NCI-H2196 treated with DMSO at 0.1 percent for 48 hours (cell line): ENCODE measurements at regions not wholly inside any gene's neighbourhood (a gene's known extent, or its start where the extent isn't known, plus 50 kb on each side); places are given as distances from the start of the nearest gene placed in this dataset.

Experiments used
- DNase-seq: peaks from one replicate; lab custom pipeline; 2025; ENCODE audit not compliant: unreplicated experiment; lab: John Stamatoyannopoulos, UW

DNA sequence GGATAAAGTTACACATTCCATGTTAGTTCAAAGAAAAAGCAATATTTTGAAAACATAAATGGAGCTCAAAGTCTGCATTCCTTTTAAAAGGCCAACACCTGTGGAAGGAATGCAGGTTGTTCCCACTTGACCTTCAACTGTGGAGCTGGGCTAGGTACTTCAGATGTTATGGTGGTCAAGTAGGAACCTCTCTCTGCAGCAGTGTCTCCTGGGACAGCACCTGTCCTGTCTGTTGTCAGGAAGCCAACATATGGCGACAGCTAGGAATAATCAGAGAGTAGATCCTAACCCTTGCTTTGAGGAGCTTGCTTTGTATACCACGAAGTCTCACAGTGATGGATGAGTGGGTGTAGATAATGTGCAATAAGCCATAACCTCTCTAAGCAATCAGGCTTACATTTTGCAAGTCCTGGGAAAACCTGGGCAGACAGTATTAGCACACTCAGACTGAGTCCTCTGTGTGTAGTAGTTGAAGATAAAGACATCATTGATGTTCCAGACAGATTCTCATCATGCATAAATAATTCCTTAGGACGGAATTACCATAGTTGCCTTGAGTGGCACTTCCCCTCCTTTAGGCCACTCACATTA lies 347.5 kb downstream of the PRL start:
- DNase-seq, result no peak

DNA sequence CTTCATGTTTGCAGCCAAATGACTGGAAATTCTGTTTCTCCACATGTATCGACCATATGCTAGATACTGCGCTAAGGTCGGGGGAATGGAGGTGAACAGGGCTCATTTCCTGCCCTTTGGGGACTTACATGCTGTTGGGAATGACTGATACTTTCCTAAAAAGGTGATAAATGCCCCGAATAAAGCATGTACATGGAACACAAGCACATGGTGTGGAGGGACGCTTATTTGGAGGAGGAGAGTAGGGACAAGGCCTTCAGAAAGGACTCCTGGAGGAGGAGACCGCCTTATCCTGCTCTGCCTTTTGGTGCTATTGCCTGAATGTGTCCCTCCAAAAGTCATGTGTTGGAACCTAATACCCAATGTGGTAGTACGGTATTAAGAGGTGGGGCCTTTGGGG lies 344.5 kb downstream of the PRL start:
- DNase-seq, result no peak

DNA sequence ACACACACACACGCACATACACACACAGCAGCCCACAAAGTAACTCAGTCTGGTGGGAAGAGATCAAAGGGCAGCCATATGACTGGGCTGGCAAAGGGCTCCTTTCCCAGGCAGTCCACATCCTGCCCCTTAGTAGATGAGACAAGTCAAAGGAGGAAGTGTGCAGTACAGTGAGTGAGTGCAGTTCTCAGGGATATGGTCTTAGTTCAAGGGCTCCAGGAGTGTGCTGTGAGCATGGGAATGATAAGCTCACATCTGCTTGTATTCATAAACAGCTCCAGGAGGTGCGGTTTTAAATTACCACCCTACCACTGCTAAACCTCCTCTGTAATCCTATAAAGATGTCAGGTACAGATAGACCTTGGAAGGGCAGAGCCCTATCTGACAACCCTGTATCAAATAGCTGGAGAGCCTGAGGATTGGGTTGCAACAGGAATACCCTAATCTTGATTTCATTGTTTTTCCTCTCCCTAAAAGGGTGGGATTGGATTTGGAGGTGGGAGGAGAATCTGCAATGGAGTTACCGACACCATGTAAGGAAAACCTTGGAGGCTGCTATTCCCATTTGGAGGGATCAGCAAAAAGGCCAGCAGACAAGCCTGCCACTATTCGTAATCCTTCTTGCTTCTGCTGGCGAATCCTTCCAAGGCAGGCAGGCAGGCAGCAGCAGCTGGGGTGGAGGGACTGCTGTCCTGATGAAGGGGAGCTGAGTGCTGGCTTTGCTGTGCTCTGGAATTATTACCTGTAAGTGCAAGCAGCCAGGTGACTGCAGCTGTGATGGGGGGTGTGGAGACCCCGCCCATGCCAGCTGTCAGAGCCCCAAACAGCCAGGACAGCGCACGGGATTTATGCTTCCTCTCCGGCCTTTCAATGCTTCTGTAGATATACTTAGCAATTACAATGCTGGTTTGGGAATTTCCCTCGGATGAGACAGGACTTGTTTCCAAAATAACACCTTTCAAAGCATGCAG lies 342.7 kb downstream of the PRL start:
- DNase-seq, result no peak

DNA sequence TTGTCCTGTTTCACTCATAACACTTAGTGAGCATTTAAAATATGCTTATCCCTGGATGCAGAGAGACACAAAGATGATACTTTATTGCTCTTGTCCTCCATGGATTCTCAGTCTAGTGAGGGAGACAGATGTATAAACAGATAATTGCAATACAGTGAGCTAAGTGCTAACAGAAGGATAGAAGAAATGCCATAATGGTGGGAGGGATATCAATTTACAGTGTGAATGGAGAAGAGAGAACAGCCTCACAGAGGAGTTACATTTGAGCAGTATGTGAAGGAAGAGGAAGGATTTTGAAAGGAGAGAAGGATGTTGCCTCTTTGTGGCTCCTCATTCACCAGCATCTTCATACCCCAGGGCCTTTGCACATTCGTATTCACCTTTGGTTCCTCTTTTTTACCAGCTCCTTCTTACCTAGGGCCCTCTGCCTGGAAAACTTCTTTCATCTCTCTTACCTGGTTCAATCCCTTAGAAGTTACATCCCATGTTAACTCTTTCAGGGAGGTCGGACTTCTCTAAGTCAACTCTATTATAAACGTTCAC lies 341.7 kb downstream of the PRL start:
- DNase-seq, result no peak

DNA sequence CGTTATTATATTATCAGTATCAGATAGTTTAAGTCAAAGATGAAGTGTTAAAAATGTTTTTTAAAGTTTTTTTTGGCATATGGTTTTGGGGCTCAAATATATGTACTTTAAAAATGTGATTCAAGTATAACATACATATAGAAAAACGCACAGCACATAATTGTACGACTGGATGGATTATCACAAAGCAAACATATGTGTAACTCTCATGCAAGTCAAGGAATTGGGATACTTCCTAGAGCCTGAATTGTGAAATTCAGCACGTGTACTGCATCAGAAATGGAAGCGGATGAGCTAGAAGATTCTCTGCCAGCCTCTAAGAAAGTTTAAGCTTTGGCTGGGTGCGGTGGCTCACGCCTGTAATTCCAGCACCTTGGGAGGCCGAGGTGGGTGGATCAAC lies 340.9 kb downstream of the PRL start:
- no peak for DNase-seq

DNA sequence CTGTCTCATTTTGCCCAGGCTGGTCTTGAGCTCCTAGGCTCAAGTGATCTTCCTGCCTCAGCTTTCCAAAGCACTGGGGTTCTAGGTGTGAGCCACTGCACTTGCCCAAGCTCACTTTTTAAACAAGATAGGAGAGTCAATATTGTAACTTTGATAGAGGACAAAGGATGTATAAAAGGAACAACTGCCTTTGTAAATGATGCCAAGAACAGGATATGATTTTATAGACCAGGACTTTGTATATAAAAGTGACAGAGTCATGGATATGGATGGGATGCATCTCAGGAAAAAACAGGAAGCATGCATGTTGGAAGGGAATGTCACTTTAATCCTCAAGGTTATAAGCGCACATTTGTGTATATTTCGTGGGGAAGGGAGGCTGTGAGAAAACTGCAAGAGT lies 338.4 kb downstream of the PRL start:
- DNase-seq, result no peak

DNA sequence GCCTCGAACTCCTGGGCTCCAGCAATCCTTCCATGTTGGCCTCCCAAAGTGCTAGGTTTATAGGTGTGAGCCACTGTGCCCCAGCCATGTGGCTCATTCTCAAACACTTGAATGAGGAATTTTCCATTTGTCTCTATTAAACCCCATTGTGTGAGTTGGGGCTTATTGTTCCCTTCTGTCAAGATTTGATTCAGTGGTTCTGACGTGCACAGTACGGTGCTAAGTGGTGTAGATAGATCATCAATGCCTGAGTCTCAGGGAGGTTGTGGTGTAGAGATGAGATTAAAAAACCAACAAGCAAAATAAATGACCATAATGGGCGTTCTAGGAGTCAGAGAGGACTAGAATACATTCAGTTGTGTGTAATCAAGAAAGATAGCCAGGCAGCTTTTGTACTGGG lies 335.6 kb downstream of the PRL start:
- DNase-seq, result no peak

DNA sequence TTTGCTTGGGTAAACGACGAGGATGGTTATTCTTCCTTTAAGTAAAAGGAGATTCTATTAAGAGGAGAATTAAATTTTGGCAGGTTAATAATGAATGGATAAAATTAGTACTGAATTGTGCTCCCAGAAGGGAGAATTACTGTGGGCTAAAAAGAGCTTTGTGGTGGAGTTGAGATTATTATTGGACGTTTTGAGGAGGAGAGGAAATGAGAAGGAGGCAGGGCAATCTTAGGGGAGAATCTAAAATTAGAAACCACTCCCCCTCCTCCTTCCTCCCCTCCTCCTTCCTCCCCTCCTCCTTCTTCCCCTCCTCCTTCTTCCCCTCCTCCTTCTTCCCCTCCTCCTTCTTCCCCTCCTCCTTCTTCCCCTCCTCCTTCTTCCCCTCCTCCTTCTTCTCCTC lies 331.8 kb downstream of the PRL start:
- no peak for DNase-seq

DNA sequence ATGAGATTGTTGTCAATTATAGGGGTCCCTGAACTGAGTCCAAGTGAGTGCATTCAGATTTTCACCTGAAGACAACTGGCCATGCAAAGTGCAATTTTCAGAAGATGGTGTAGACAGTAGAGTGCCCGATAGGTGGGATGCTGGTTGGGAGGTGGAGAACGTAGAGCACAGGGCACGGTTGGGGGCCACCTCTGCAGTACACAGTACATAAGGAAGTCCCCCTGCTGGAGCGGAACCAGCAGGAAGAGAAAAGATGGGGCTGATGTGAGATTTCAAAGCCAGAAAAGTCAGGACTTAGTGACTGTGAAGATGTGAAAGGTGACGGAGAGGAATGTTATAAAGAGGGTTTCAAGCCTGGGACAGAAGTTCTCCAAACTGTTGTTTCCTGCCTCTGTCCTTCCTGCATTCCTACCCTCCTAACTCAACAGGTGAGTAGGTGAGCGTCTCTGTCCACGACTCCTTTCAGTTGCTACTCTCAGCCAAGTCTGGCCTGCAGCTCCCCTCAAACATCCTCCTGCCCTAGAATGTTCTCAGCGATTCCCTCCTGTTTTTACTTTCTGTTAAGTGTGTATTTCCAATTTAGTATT lies 330.8 kb downstream of the PRL start:
- DNase-seq, result no peak

DNA sequence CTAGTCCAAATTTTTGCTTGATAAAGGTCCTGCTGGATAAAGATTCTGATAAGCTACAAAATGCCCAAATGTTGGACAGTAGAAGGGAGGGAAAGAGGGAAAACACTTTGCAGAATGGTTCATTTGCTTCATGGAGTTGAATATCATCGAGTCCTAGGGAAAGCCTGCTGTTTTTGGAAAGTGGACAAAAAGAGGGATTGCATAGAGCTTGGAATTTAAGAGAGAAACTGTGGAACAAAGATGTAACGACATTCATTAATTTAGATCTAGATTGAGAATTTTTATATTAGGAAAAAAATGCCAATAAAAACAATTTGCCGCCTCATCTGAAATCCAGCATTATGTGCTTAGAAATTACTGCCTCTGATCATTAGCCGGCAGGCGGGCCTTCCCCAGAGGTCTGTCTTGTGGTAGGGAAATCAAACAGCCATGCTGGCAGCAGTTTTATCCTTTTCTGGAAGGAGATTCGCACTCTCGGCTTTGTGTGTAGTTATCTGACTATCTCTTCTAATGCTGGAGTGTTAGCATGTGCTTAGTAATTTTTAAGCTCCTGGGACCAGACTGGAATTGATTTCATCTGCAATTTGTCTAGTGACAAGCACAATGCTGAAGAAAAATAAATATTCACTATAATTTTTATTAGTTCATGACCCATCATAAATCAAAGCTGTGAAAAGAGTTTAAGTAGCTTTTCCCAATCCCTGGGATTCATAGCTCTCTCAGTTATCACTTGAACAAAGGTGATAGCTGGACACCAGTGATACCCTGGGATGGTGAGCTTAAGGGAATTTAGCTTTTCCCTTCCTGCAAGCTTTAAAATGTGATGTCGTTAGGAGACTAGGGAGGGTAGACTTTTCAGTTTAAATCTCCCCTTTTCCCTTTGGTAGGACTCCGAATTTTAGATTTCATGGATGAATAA lies 329.5 kb downstream of the PRL start:
- no peak for DNase-seq

DNA sequence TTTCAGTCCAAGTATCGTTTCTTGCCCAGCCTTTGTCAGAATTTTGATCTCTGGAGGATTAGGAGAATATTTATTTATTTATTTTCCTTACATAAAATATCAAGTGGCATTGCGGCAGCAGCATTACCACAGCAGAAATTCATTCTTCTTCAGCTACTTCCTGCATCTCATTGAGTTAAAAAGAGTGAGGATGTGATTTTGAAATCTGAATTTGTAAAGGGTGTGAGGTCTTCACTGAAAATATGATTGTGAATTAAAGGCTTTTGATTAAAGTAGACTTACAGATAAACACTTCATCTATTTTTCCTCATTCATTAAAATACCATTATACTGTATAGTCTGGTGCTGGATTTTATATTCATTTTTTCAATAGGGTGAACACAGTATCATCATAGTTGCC lies 328.4 kb downstream of the PRL start:
- DNase-seq, result no peak

DNA sequence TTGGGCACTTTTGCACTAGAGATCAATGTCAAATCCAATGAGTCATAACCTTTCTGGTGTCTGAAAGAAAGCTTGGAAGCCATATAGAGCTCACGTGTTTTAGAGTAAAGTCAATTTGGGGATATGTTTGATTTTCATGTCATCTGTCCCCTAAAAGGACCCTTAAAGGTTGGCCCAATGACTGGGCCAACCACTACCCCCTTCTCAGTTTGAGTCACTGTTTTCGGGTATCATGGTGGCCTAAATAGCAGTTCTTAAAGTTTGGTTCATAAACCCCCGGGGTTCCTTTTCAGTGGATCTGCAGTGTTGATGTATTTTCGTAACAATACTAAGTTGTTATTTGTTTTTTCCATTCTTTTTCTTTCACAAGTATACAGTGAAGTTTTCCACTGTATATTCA lies 327.6 kb downstream of the PRL start:
- DNase-seq, result no peak

DNA sequence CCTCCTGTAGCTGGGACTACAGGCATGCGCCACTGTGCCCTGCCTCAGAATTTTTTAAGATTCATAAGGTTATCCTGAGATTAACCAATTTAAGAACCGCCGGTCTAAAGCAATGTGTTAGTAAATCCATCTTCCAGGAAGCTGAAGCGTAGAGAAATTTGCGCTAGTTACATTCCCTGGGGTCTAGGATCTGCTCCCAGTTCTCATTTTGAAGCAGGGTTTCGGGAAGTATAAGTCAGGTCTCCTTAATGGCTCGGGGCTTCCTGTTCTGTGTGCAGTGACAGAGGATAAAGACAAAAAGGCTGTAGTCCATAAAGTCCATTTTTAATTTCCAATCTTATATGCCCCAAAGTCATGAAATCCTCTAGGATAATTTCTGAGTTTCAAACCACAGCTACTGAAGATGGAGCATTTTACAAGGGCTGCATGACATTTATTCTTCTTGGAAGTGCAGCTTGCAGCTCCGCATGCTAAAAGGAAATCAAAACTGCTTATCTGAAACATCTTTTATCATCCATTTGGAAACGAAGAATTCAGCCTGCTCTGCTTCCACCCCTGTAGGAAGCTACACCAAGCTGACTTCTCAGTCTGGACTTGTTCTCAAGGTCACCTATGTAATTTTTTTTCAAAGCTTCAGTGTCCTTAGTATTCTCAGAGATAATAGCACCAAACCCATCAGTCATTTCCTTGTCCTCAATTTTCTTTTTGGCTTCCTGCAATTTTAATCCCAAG lies 326.1 kb downstream of the PRL start:
- DNase-seq, result no peak

DNA sequence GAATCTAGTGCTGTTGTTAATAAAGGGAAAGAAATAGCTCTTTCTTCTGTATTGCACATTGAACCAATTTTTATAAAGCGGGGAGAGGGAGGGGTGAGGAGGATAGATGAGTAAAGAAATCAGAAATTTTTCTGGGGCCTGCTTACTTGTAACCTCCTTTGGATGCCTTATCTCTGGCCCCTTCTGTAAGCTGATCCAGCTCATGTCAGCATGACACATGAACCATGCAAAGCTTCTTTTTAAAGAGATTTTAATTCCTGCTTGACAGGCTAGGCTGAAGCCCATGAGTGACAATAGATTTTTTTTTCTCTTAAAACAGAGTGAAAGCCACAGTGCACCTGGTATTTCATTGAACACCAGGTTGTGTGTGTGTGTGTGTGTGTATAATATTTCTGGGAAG lies 325.3 kb downstream of the PRL start:
- DNase-seq, result no peak

DNA sequence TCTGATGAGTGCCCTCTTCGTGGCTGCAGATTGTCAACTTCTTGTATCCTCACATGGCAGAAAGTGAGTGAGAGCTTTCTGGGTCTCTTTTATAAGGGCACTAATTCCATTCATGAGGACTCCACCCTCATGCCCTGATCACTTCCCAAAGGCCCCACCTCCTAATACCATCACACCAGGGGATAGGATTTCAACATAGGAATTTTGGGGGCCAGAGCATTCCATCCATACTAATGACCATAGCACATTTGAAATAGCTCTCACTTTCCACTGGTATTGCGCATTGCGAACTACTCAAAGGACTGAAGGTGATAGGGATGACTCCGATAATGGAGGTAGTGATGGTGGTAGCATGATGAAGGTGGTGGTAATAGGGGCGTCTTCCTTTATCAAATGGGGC lies 324.3 kb downstream of the PRL start:
- no peak for DNase-seq

DNA sequence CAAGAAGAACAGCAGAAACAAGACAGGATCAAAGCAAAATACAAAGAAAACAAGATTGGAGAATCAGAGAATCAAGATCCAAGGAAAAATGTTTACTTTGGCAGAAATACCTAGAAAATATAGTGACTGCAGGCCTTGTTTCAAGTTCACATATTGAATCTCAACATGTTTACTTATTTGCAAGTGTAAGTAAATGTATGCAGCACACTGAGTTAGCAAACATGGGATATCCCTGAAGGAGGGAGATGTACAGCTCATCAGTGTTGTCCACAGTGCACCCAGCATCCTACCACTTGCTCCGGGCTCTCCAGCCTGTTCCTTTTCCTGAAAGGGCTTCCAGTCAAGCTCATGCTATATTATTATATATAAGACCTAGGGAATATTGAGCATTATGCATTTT lies 319.5 kb downstream of the PRL start:
- no peak for DNase-seq

DNA sequence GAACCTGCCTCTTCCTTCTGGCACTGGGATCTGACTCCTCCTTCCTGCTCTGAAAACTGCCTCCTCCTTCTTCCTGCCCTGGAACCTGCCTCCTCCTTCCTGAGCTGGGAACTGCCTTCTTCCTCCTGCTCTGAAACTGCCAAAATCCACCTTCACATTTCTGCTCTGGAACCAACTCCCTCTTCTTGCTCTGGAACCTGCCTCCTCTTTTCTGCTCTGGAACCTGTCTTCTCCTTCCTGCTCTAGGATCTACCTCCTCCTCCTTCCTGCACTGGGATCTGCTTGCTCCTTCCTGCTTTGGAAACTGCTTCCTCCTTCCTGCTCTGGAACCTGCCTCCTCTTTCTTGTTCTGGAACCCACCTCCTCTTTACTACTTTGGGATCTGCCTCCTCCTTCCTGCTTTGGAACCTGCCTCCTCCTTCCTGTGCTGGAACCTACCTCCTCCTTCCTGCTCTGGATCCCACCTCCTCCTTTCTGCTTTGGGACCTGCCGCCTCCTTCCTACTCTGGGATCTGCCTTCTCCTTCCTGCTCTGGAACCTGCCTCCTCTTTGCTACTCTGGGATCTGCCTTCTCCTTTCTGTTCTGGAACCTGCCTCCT lies 315.5 kb downstream of the PRL start:
- DNase-seq, result no peak

DNA sequence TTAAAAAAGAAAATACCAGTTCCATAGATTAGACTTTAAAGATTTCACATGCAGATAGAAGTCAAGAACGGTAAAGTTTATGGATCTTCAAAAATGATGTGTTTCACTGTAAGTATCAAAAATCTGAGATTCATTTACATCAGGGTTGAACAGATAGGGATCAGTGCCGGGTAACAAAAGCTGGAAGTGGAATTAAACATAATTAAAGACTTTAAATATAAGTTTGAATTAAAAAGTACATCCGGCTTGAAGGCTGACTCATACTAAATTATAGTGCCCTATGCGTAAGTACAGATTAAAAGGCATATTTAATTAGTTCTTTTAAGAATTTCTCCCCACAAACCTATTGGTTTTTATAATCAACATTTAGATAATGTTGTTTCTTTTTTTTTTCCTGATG lies 312.7 kb downstream of the PRL start:
- DNase-seq, result no peak

DNA sequence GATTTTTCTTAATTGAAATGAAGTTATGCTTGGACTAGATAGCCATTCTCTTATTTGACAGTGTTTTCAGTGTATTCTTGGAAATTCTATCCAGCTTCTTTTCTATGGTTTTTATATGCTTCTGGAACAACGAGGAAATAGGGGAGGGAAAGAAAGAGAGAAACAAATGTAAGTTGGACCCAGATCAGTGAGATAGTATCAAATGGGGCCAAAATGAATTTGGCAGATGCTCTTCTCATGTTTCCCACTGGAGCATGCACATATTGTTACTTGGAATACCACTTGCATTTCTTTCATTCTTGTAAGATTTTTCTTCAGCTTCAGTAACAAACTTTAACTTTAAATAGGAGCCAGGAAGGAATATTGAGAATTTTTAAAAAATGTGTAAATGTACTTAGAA lies 312.3 kb downstream of the PRL start:
- no peak for DNase-seq

DNA sequence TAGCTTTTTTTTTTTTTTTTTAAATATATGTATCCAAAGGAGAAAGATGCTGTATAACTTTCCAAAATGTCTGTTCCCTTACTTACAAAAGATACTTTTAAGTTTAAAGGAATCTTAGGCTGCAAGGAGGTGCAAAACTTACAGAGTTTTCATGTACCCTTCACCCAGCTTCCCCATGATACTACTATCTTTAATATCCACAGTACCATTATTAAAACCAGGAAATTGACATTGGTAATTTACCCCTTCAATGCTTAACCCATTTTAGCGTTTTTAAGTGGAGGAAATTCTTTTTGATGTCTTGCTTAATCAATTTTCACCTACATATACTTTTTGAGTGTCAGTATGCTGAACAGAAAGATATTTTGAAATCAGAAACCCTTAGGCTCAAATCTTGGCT lies 310.9 kb downstream of the PRL start:
- DNase-seq, result no peak
